ENCODE measurements at regions not wholly inside any gene's neighbourhood (a gene's known extent, or its start where the extent isn't known, plus 50 kb on each side); places are given as distances from the start of the nearest gene placed in this dataset.

- Histone ChIP-seq H3K14ac (ENCODE audit: insufficient read depth, low read length) (no peak overlapping the region), H2BK15ac (ENCODE audit: low read depth, low read length) (no peak overlapping the region), H2BK120ac (ENCODE audit: low read depth, low read length, poor library complexity, severe bottlenecking) (no peak overlapping the region), H3K79me1 (ENCODE audit: insufficient read depth, low read depth, low read length, poor library complexity, severe bottlenecking) (no peaks in the 10 kb centered on the region), H2BK12ac (ENCODE audit: insufficient read length, low read depth, low read length) (no peak overlapping the region), H3K27me3 (ENCODE audit: insufficient read depth, low read length) (no peaks in the 10 kb centered on the region), H3K4ac (ENCODE audit: low read depth, low read length) (no peak overlapping the region), H4K91ac (ENCODE audit: insufficient read length, low read depth, low read length) (no peak overlapping the region), H3K56ac (ENCODE audit: insufficient read length, low read depth, low read length) (no peak overlapping the region), H4K8ac (replicated peaks; ENCODE audit: insufficient read length, low read depth, low read length) (no peak overlapping the region), H3K4me1 (ENCODE audit: insufficient read depth, low read length) (no peaks in the 10 kb centered on the region), H3K4me2 (ENCODE audit: insufficient read depth, insufficient read length, low read length) (no peak overlapping the region), H2AK5ac (ENCODE audit: insufficient read length, low read length) (no peak overlapping the region), H3K79me2 (ENCODE audit: insufficient read depth, low read length) (no peaks in the 10 kb centered on the region), H2BK5ac (ENCODE audit: insufficient read length, low read length) (no peak overlapping the region), H3K27ac (ENCODE audit: insufficient read length, low read depth, low read length) (no peak overlapping the region), H4K20me1 (ENCODE audit: control insufficient read depth, insufficient read depth, insufficient read length) (no peaks in the 10 kb centered on the region), H2BK20ac (ENCODE audit: low read depth, low read length, poor library complexity, severe bottlenecking) (no peak overlapping the region), H3K9me3 (ENCODE audit: control insufficient read depth, low read depth, low read length) (no peaks in the 10 kb centered on the region), H3K18ac (ENCODE audit: insufficient read length, low read depth, low read length) (no peak overlapping the region), H3T11ph (ENCODE audit: low read length) (no peak overlapping the region), H4K5ac (ENCODE audit: insufficient read length, low read depth, low read length) (no peak overlapping the region), H2AFZ (ENCODE audit: low read length) (no peak overlapping the region), H3K9ac (ENCODE audit: extremely low read depth, insufficient read length, low read length) (no peak overlapping the region), H3K23me2 (ENCODE audit: insufficient read length, low read depth, low read length, poor library complexity, severe bottlenecking) (no peaks in the 10 kb centered on the region), H3K23ac (ENCODE audit: insufficient read length, low read depth, low read length) (no peak overlapping the region)
- H3K4me1 Mint-ChIP-seq, result no peaks in the 10 kb centered on the region
- no CpG with 5 or more reads among the region's 8 CpGs for WGBS (ENCODE audit: extremely low coverage, insufficient read length, low lambda C conversion rate)
- H3K27me3 Mint-ChIP-seq (ENCODE audit: low read depth), result peaks cover 7% of the 10 kb centered on the region
- no peak for TF ChIP-seq CTCF (conservative IDR thresholded peaks at IDR 0.05)
- DNase-seq, result no peak
- H3K9me3 Mint-ChIP-seq, result no peaks in the 10 kb centered on the region
- H3K4me3 Mint-ChIP-seq, result no peak overlapping the region
- H3K27ac Mint-ChIP-seq, result no peak overlapping the region
- no peaks in the 10 kb centered on the region for H3K36me3 Mint-ChIP-seq (ENCODE audit: insufficient read depth in 1 of 3, low read depth in 3 of 3)
Measured at GRCh38 chr5:79871364-79872120, 119.5 kb downstream of the MTX3 start.
